Esophagus muscularis mucosa (tissue), 4 donors: ENCODE measurements at regions not wholly inside any gene's neighbourhood (a gene's known extent, or its start where the extent isn't known, plus 50 kb on each side); places are given as distances from the start of the nearest gene placed in this dataset.

ENCODE experiments used
- EP300 ChIP-seq: sonication (generic); formaldehyde crosslinking; IDR thresholded peaks from one replicate; pipeline ENCODE4 v1.6.1; 2017; ENCODE audit warnings: antibody characterized with exemption
- POLR2A ChIP-seq: fragments of 450-650 bp; IDR thresholded peaks from one replicate; pipeline ENCODE4 v1.6.1; 2017; ENCODE audit warnings: antibody characterized with exemption, moderate library complexity, mild to moderate bottlenecking, low read depth
- POLR2AphosphoS5 ChIP-seq, 2 donors: sonication (generic); formaldehyde crosslinking; IDR thresholded peaks; one replicate each; pipeline ENCODE4 v1.6.1; 2017; ENCODE audit warnings: antibody characterized with exemption in 2 of 2
- TF ChIP-seq, protein P1 (sequence below), 3 experiments: fragments of 200-600 bp in 2 of 3; fragments of 450-650 bp in 1 of 3; sonication (generic) in 2 of 3; IDR thresholded peaks; one replicate each; pipeline ENCODE4 v1.5.1; 2017 to 2019; ENCODE audit warnings: antibody characterized with exemption in 3 of 3, mild to moderate bottlenecking in 2 of 3, moderate library complexity in 1 of 3

DNA sequence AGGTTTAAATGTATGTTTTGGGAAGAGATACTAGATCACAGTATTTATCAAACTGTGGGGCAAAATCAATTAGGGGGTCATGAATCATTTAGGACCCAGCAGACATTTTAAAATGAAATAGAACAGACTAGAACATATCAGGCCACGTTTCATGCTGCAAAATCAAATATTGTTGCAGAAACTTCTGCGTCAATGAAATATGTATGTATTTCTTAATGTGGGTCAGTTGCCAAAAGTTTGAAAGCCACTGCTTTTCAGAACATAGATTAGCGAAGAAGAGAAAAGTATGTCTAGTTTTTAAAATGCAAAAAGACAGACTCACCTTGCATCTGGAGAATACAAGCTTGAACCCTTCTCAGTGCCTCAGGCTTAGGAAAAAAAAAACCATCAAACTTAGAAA lies 102.7 kb upstream of the BMPER start:
- TF ChIP-seq, protein P1, sequence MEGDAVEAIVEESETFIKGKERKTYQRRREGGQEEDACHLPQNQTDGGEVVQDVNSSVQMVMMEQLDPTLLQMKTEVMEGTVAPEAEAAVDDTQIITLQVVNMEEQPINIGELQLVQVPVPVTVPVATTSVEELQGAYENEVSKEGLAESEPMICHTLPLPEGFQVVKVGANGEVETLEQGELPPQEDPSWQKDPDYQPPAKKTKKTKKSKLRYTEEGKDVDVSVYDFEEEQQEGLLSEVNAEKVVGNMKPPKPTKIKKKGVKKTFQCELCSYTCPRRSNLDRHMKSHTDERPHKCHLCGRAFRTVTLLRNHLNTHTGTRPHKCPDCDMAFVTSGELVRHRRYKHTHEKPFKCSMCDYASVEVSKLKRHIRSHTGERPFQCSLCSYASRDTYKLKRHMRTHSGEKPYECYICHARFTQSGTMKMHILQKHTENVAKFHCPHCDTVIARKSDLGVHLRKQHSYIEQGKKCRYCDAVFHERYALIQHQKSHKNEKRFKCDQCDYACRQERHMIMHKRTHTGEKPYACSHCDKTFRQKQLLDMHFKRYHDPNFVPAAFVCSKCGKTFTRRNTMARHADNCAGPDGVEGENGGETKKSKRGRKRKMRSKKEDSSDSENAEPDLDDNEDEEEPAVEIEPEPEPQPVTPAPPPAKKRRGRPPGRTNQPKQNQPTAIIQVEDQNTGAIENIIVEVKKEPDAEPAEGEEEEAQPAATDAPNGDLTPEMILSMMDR (IDR thresholded peaks at IDR 0.05): no peak
- TF ChIP-seq EP300 (no peak), POLR2A (no peak), POLR2AphosphoS5 (IDR thresholded peaks at IDR 0.05) (no peak)
